SHP77 (cell line): ENCODE measurements at regions not wholly inside any gene's neighbourhood (a gene's known extent, or its start where the extent isn't known, plus 50 kb on each side); places are given as distances from the start of the nearest gene placed in this dataset.
A peak's percentile ranks its signal among the peaks of the same experiment; 100 is the strongest.

Experiments
- DNase-seq, 2 experiments: peaks; one replicate each; lab custom pipeline; 2025; lab: John Stamatoyannopoulos, UW

DNA sequence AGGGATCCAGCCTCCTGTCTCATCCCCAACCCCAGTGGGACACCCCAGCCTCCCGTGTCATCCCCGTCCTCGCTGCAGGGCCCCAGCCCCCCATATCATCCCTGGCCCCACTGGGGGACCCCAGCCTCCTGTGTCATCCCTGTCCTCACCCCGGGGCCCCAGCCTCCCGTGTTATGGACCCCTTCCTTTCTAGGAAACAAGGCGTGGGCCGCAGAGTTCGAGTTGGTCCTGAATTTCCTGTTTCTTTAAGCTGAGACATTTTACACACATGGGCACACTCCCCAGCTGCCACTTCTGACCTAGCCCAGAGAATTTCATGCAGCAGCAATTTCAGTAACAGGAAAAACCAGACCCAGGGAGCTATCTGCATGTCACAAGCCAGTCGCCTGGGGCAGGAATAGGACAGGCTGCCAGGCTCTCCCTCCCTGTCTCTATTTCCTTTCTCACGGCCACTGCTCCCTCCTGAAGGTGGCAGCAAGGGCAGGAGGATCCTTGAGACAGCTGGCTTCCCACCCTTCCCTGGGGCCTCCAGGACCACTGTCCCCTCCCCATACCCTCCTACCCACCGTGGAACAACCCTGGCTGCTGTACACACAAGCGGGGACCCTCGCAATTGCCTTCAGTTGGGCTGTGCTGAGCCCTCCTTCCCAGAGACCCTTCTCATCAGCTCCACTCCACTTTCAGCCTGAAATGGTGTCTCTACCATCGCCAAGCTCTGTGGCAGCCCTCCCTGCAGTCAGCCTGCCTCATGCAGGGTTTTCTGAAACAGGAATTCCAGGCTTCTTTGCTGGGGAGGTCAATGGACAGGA lies 141.9 kb upstream of the ID2 start:
- DNase-seq: no peak

DNA sequence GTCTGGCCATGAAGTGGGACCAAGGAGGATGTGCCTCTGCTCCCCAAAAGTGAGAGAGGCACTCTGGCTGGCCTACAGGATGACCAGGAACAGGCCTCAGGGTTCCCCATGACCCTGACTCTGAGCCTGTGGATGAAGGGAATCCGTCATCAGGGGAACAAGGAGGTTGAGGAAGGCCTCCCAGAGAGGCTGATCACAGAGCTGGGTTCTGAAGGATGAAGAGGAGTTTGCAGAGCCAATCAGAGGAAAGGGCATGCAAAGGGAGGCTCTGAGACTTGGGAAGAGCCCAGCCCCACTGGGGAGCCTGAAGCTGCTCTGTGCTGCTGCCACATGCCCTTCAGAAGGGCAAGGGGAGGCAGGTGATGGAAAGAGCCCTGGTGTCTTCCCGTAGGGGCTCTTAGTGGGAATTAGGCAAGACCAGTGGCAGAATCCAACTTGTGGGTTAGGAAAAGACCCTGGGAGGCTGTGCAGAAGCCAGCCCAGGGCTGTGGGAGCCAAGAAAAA lies 141.3 kb upstream of the ID2 start:
- DNase-seq: no peak

- no peak for DNase-seq
Observed at GRCh38 chr2:8541223-8541622, 140.6 kb upstream of the ID2 start.

DNA sequence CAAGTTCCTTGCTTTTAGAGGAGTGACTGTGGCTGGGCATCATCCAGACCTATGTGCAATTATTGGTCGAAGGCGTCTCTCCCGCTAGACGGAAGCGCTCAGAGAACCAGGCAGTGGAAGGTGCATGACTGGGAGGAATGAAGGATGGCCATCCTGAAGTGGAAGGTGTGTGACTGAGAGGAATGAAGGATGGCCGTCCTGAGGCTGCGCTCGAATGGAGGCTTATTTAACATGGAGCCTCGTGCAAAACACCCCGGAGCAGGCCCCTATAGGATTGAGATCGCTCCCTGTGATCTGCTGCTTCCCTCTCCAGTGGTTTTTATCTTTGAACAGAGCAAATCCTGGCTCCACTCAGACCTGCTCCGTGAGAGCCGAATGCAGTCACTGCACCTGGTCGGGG lies 140.2 kb upstream of the ID2 start:
- DNase-seq: no peak

- DNase-seq: no peak
Observed at GRCh38 chr2:8542381-8543059, 139.3 kb upstream of the ID2 start.

- DNase-seq: no peak
Observed at GRCh38 chr2:8543060-8543382, 138.8 kb upstream of the ID2 start.

- DNase-seq: peak; percentile 86 to 95
Observed at GRCh38 chr2:8543383-8544170, 138.3 kb upstream of the ID2 start.

DNA sequence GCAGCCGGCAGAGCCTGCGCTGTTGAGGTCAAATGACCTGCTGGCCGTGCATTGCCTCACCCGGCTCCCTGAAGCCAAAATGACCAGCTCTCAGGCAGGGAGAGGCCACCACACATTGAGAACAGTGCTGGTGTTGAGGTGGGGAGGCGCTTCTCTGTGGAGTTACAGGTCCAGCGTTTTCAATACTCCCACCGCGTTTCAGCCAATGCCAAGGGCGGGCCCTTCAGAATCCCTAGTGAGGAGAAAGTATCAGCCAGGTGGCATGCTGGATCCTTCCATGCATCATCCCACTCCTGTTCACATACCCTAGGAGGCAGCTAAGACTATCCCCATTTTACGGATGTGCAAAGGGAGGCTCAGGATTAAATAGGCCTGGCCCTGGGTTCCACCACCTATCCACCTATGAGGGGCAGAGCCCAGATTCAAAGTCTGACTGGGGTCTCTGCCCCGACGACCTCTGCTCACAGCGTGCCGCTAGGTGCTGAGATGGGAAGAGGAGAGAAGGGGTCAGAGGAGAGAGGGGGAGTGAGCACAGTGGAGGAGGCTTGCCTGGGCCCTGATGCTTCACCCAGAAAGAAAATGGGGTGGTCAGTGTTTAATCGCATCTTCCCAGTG lies 137.6 kb upstream of the ID2 start:
- peak; percentile 27 to 51 for DNase-seq

DNA sequence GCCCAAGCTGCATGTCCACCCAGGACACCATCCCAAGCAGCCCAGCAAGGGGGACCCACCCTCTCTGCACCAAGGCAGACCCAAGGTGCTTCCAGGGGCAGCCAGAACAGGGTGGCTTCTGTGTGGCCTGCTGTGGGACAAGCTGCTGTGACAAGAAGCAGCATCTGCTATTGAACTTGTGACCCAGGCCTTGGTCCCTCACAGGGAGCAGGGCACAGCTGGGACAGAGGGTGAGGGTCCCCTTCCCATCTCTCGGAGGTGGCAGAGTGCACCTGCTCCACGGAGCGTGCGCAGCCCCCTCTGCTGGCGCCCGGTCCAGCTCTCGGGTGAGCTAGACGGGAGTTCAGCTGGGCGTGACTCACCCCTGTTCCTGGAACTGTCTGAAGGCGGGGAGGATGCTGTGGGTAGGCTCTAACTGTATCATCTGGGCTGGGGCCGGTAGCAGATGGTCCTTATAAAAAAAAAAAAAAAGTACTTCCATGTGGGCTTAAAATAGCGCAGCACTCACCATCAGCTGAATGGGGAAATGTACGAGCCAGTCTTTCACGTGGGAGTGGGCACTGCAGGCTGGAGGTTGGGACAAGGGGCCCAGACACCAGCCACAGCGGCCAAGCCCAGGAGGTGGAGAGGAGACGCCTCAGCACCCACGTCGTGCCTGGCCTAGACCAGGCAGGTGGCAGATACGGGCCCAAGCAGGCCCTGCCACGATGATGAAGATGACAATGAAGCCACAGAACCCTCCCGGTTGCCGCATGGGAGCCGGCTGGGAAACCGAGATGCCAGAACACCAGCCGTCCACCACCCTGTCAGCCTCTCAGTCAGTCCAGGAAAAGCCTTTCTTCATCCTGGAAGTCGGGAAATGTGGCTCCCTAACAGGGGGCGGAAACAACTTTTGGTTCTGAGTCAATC lies 136.8 kb upstream of the ID2 start:
- peak; percentile 94 to 97 for DNase-seq

GRCh38 chr2:8545695-8546611 lies 135.9 kb upstream of the ID2 start:
- DNase-seq: peak in 1 of 2 experiments; percentile 53

- DNase-seq: no peak
Observed at GRCh38 chr2:8546612-8547283, 135.1 kb upstream of the ID2 start.

GRCh38 chr2:8547284-8548064 lies 134.4 kb upstream of the ID2 start:
- no peak for DNase-seq

- no peak for DNase-seq
Observed at GRCh38 chr2:8548065-8548618, 133.7 kb upstream of the ID2 start.

DNA sequence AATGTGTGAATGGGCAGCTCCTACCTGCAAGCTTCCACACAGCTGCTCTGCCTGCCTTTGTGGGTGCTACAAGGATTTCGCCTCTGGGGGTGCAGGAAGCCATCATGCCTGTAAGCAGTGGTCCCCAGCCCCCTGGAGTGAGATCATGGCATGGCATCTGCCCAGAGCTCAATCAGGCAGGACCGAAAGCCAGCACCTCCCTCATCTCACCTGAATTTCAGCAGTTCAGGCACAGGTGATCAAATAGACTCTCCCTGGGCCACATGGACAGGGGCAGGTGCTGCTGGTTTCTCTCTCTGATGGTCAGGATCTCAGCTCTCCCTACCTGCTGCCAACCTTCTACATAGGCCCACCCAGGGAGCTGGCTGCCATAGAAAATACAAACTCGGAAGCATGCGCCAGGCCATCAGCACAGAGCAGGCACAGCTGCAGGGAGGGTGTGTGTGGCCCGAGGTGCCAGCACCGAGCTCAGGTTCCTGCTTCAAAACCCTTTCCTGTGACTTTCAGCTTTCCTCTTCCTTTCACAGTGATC lies 133.2 kb upstream of the ID2 start:
- peak; percentile 8 to 41 for DNase-seq

DNA sequence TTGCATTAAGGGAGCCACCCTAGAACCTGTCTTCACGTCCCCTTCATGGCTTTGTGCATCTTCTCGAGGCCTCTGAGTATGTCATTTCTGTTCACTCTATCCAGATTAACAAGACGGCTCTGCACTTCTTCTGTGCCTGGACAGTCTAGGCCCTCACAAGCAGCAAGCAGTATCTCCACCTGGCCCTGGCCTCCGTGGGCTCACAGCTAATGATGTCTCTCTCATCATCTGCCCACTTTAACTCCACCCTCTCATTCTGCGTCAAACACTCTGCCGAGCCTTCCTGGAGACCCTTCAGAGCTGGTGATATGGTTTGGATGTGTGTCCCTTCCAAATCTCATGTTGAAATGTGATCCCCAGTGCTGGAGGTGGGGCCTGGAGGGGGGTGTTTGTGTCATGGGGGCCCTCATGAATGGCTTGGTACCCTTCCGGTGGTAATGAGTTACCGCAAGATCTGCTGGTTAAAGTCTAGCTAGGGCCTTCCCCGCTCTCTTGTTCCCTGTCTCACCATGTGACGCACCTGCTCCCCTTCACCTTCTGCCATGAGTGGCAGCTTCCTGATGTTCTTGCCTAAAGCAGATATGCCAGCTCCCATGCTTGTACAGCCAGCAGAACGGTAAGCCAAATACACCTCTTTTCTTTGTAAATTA lies 132.5 kb upstream of the ID2 start:
- peak; percentile 66 to 90 for DNase-seq

GRCh38 chr2:8549942-8550341 lies 131.9 kb upstream of the ID2 start:
- DNase-seq: no peak

DNA sequence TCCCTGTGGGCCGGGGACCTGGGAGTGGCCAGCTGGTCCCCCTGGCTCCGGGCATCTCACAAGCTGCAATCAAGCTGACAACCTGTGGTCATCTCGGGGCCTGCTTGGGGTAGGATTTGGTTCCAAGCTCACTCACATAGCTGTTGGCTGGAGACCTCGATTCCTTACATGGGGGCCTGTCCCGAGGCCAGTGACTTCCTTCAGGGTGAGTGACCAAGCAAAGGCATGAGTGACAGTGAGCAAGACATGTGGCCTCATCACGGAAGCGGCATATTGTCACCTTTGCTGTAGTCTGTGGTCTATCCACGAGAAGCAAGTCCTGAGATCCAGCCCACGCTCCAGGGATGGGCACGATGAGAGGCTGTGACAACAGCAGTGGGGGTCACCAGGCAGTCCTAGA lies 131.4 kb upstream of the ID2 start:
- DNase-seq: no peak
